ENCODE measurements at regions not wholly inside any gene's neighbourhood (a gene's known extent, or its start where the extent isn't known, plus 50 kb on each side); places are given as distances from the start of the nearest gene placed in this dataset.

DNA sequence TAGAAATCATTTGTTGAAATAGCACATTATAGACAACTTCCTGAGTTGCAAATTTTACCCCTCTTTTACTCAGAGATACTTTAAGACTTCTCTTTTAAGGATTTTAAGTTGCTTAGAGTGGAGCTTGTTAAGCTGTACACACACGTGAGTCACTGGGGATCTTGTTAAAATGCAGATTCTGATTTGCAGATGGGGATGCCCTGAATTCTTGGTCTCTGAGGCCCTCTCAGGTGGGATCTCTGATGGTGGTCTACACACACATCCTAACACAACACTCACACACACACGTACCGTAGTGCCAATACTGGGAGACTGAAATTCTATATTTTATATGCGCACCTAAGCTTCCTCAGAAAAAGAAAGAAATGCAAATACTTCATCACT lies 788.3 kb downstream of the UQCRFS1 start:
- TF ChIP-seq, protein P1, sequence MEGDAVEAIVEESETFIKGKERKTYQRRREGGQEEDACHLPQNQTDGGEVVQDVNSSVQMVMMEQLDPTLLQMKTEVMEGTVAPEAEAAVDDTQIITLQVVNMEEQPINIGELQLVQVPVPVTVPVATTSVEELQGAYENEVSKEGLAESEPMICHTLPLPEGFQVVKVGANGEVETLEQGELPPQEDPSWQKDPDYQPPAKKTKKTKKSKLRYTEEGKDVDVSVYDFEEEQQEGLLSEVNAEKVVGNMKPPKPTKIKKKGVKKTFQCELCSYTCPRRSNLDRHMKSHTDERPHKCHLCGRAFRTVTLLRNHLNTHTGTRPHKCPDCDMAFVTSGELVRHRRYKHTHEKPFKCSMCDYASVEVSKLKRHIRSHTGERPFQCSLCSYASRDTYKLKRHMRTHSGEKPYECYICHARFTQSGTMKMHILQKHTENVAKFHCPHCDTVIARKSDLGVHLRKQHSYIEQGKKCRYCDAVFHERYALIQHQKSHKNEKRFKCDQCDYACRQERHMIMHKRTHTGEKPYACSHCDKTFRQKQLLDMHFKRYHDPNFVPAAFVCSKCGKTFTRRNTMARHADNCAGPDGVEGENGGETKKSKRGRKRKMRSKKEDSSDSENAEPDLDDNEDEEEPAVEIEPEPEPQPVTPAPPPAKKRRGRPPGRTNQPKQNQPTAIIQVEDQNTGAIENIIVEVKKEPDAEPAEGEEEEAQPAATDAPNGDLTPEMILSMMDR (conservative IDR thresholded peaks at IDR 0.05 in 1 of 2, IDR thresholded peaks at IDR 0.05 in 1 of 2; ENCODE audit: extremely low read depth in 1 of 2, insufficient read depth in 1 of 2, low read depth in 1 of 2, low read length in 2 of 2) = no peak
- TF ChIP-seq EZH2 (IDR thresholded peaks at IDR 0.05; ENCODE audit: borderline replicate concordance, low read length) = no peak

Data from mammary epithelial cell (primary cell).